ENCODE measurements at regions not wholly inside any gene's neighbourhood (a gene's known extent, or its start where the extent isn't known, plus 50 kb on each side); places are given as distances from the start of the nearest gene placed in this dataset.

DNA sequence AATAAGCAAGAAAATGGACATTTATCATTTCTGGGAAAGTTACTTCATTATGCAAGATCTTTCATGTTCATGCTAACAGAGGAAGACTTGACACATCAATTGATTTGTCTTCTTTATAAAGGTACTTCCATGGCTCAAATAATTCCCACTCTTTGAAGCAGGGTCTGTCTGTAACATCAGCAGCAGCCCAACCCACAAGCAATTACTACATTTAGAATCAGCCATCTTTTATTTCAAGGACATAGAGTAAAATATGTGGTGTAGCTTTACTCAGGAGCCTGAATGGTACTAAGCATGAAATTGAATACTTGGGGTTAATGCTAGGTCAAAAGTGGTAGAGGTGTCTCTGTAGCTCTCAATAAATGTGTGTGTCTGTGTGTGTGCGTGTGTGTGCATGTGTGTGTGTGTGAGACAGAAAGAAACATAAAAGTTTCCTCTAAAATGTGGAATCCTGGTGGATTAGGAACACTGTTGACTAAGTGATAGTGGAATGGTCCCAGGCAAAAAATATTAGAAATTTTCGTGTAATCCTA is 581.1 kb downstream of the CAAP1 start:
- Histone ChIP-seq H3K36me3 (replicated peaks; ENCODE audit: control insufficient read depth, insufficient read depth, low read length) (no peaks in the 10 kb centered on the region), H3K27me3 (ENCODE audit: control insufficient read depth, insufficient read depth, low read length) (no peaks in the 10 kb centered on the region), H3K4me3 (ENCODE audit: insufficient read depth, low read depth, low read length) (no peak overlapping the region)
- no peak for DNase-seq

DNA sequence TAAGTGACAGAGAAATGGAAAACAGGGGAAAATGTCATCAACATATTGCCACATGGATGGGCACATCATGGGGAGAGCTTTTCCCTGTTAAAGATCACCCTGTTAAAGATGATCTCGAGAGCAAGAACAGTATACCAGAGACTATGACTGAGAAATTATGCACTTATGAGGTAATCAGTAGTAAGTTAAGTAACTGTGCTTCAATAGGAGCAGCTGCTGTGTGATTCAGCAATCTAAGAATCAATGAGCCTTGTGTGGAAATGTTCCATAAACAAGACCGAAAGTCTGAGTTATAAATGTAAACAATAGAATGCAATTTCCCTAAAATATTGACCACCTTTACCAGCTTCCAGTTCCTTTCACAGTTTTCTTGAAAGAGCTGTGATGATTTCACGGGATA is 582.3 kb downstream of the CAAP1 start:
- no peaks in the 10 kb centered on the region for H3K36me3 ChIP-seq (replicated peaks; ENCODE audit: control insufficient read depth, insufficient read depth, low read length)
- H3K27me3 ChIP-seq (ENCODE audit: control insufficient read depth, insufficient read depth, low read length) = no peaks in the 10 kb centered on the region
- H3K4me3 ChIP-seq (ENCODE audit: insufficient read depth, low read depth, low read length) = no peak overlapping the region
- DNase-seq = no peak

DNA sequence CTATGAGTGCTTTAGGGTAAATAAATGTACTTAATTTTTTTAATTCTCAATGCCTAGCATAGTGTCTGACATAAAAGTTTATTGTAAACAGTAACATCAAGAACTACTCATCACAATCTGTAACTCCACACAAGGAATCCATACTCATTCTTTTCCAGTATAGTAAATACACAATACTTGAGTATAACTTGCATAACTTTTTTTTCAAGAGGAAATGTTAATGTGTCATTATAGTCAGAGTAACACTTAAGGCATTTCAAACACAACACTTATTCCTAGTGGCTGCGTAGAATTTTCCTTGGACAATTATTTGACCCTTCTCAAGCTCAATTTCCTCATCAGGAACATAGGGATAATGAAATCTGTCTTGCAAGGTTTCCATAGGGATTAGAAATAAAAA is 584.3 kb downstream of the CAAP1 start:
- DNase-seq = no peak
- H3K4me3 ChIP-seq (ENCODE audit: insufficient read depth, low read depth, low read length) = no peak overlapping the region
- no peaks in the 10 kb centered on the region for H3K27me3 ChIP-seq (ENCODE audit: control insufficient read depth, insufficient read depth, low read length)
- H3K36me3 ChIP-seq (replicated peaks; ENCODE audit: control insufficient read depth, insufficient read depth, low read length) = no peaks in the 10 kb centered on the region

DNA sequence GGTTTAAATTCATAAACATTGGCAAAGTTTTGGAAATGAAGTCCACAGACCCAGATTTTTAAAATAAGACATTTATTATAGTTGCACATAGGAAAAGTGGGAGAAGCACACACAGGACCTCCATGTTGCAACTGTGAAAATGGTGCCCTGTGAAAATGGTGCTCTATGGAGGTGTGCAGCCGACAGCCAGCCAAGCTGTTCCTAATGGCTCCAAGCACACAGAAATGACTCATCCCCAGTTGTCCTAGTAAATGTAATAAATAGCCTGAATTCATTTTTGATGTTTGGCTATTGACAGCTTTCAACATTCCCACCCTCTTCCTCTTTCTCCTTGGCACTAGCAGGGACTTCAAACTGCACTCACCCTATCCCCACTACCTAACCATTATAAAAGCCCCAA is 590.9 kb downstream of the CAAP1 start:
- no peaks in the 10 kb centered on the region for H3K27me3 ChIP-seq (ENCODE audit: control insufficient read depth, insufficient read depth, low read length)

GRCh38 chr9:26301046-26301445 is 591.6 kb downstream of the CAAP1 start:
- Histone ChIP-seq H3K4me3 (ENCODE audit: insufficient read depth, low read depth, low read length) (no peak overlapping the region), H3K27me3 (ENCODE audit: control insufficient read depth, insufficient read depth, low read length) (no peaks in the 10 kb centered on the region), H3K36me3 (replicated peaks; ENCODE audit: control insufficient read depth, insufficient read depth, low read length) (no peaks in the 10 kb centered on the region)
- DNase-seq = no peak

More for the DNA sequence above, 590.9 kb downstream of the CAAP1 start:
- no peak for DNase-seq
- H3K4me3 ChIP-seq (ENCODE audit: insufficient read depth, low read depth, low read length) = no peak overlapping the region
- H3K36me3 ChIP-seq (replicated peaks; ENCODE audit: control insufficient read depth, insufficient read depth, low read length) = no peaks in the 10 kb centered on the region

GRCh38 chr9:26296910-26297572 is 595.6 kb downstream of the CAAP1 start:
- H3K27me3 ChIP-seq (ENCODE audit: control insufficient read depth, insufficient read depth, low read length) = no peaks in the 10 kb centered on the region
- DNase-seq = no peak
- no peak overlapping the region for H3K4me3 ChIP-seq (ENCODE audit: insufficient read depth, low read depth, low read length)
- no peaks in the 10 kb centered on the region for H3K36me3 ChIP-seq (replicated peaks; ENCODE audit: control insufficient read depth, insufficient read depth, low read length)

DNA sequence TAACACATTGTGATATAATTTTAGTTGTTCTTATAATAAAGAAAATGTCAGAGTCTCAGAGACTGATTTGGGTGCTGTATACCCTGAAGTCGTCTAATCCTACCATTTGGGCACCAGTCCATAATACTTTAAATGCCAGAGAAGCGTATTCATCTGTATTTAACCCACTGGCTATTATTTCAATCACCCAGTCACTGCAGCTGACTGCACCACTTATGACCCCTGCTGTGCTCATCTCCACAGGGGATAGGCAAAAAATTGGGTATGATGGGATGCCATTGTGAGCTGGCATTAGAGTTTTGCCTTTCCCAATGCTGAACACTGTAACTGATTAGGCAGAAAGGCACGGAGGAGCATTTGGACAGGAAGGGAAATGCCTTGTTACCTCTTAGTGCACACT is 599.7 kb downstream of the CAAP1 start:
- H3K36me3 ChIP-seq (replicated peaks; ENCODE audit: control insufficient read depth, insufficient read depth, low read length) = no peaks in the 10 kb centered on the region
- H3K27me3 ChIP-seq (ENCODE audit: control insufficient read depth, insufficient read depth, low read length) = no peaks in the 10 kb centered on the region
- no peak for DNase-seq
- H3K4me3 ChIP-seq (ENCODE audit: insufficient read depth, low read depth, low read length) = no peak overlapping the region

DNA sequence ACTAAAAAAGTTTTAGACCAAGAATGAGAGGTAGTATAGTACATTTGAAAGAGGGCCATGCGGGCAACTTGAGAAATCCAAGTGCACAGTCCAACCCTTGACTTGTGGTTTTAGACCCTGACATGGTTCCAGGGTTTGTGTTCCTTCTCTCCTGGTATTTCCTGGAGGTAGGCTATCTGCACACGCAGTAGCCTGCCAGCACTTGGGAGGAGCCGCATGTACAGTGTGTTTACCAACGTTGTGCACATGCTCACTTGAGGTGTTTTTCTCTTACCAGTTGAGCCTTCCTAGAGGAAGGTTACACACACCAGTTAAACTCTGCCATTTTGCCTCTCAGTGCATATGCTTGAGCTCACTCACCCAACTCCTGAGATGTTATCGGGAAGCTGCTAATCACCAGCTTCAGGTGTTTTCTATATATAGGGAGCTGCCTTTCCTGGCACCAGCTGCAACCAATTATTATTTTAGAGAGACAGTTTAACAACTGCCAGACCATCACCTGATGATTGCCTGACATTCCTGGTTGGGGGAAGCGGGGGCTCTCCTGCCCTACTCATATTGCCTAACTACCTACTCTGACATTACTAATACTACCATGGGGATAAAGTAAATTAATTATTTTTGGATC is 593.4 kb upstream of the TUSC1 start:
- no peaks in the 10 kb centered on the region for H3K36me3 ChIP-seq (replicated peaks; ENCODE audit: control insufficient read depth, insufficient read depth, low read length)
- no peak for DNase-seq
- no peaks in the 10 kb centered on the region for H3K27me3 ChIP-seq (ENCODE audit: control insufficient read depth, insufficient read depth, low read length)
- H3K4me3 ChIP-seq (ENCODE audit: insufficient read depth, low read depth, low read length) = no peak overlapping the region

DNA sequence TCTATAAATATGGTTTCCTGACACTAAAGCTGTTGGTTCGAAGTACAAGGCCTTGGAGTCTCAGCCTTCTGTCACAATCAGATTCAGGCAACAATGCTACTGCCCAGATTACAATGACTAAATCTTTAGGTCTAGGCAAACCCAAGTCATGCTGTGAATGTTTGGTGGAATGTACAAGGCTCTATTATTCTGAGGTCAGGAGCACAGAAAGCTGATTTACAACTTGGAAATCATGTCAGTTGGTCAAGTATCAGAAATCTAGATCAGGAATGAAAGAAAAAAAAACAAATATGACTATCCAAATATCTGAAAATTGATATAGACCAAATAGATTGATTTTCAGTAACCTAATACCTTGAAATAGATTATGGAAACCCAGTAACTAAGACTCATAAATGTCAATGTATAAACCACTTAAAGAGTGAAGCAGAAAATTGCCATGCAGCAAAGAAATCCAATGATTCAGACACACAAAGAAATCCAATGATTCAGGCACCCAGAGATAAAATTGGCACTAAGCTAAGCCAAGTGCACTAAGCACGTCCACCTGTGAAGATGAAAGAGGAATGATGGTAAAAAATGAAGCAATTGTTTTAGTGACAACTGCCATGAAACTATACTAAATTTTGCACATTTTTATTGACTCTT is 588.0 kb upstream of the TUSC1 start:
- Histone ChIP-seq H3K36me3 (replicated peaks; ENCODE audit: control insufficient read depth, insufficient read depth, low read length) (no peaks in the 10 kb centered on the region), H3K27me3 (ENCODE audit: control insufficient read depth, insufficient read depth, low read length) (no peaks in the 10 kb centered on the region), H3K4me3 (ENCODE audit: insufficient read depth, low read depth, low read length) (no peak overlapping the region)
- DNase-seq = no peak

DNA sequence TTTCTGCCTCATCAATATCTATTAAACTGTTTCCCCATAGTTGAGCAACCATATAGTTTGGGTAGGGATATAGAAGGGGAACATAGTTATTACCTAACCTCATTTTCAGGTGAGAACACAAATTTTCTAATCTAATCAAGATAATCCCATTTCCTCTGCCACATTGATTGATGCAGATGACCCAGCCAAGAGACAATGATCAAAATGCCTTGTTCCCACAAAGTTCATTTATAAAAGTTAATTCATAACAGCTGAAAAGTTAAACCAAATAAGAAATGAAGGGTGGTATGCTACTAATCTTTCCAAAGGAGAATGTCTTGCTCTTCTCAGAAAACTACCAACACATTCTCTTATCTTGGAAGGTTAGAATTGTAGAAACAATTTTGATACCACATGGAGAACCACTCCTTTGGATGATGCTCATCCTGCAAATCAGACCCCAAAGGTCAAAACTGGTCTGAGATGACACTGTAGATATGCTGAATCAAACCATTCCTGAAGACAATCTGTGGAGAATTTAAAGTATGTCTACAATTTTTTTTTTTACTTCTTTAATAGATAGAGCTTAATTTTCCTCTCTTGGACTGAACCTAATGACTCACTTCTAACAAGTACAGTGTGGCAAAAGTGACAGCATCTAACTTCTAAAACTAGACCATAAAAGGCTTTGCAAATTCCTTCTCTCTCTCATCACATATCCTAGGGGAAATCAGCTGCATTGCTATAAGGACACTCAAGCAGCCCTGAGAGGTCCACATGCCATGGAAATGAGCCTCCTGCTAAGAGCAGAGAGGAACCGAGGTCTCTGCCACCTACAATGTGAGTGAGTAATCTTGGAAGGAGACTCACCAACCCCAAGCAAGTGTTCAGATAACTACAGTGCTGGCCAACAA is 586.7 kb upstream of the TUSC1 start:
- no peak for DNase-seq
- Histone ChIP-seq H3K4me3 (ENCODE audit: insufficient read depth, low read depth, low read length) (no peak overlapping the region), H3K27me3 (ENCODE audit: control insufficient read depth, insufficient read depth, low read length) (no peaks in the 10 kb centered on the region), H3K36me3 (replicated peaks; ENCODE audit: control insufficient read depth, insufficient read depth, low read length) (no peaks in the 10 kb centered on the region)

DNA sequence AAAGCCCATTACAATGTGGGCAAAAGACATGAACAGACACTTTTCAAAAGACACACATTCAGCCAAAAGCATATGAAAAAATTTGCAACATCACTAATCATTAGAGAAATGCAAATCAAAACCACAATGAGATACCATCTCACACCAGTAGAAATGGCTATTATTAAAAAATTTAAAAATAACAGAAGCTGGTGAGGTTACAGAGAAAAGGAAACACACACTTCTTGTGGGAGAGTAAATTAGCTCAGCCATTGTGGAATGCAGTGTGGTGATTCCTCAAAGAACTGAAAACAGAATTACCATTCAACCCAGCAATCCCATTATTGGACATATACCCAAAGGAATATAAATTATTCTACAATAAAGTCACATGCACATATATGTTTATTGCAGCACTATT is 585.2 kb upstream of the TUSC1 start:
- no peaks in the 10 kb centered on the region for H3K27me3 ChIP-seq (ENCODE audit: control insufficient read depth, insufficient read depth, low read length)
- H3K36me3 ChIP-seq (replicated peaks; ENCODE audit: control insufficient read depth, insufficient read depth, low read length) = no peaks in the 10 kb centered on the region
- H3K4me3 ChIP-seq (ENCODE audit: insufficient read depth, low read depth, low read length) = no peak overlapping the region
- no peak for DNase-seq

GRCh38 chr9:26262421-26263107 is 584.3 kb upstream of the TUSC1 start:
- Histone ChIP-seq H3K4me3 (ENCODE audit: insufficient read depth, low read depth, low read length) (no peak overlapping the region), H3K27me3 (ENCODE audit: control insufficient read depth, insufficient read depth, low read length) (no peaks in the 10 kb centered on the region), H3K36me3 (replicated peaks; ENCODE audit: control insufficient read depth, insufficient read depth, low read length) (no peaks in the 10 kb centered on the region)
- DNase-seq = no peak

- Histone ChIP-seq H3K27me3 (ENCODE audit: control insufficient read depth, insufficient read depth, low read length) (no peaks in the 10 kb centered on the region), H3K36me3 (replicated peaks; ENCODE audit: control insufficient read depth, insufficient read depth, low read length) (no peaks in the 10 kb centered on the region), H3K4me3 (ENCODE audit: insufficient read depth, low read depth, low read length) (no peak overlapping the region)
- no peak for DNase-seq
These were observed 583.5 kb upstream of the TUSC1 start for GRCh38 chr9:26261503-26262330.

Data from H7 (cell line).